ENCODE measurements at regions not wholly inside any gene's neighbourhood (a gene's known extent, or its start where the extent isn't known, plus 50 kb on each side); places are given as distances from the start of the nearest gene placed in this dataset.
"Not testable (repeated sequence)": the region's sequence is repeated elsewhere in the genome, so short reads cannot be mapped to it uniquely, and the experiment has no call there.

GRCh38 chr1:2851918-2852317 is 50.4 kb upstream of the TTC34 start:
- not testable (repeated sequence) for DNase-seq

GRCh38 chr1:2853711-2854110 is 52.2 kb upstream of the TTC34 start:
- no peak for DNase-seq

- no peak for DNase-seq
Measured at GRCh38 chr1:2854151-2854550, 52.7 kb upstream of the TTC34 start.

GRCh38 chr1:2854611-2855010 is 53.1 kb upstream of the TTC34 start:
- DNase-seq = no peak

- no peak for DNase-seq
Measured at GRCh38 chr1:2855206-2856065, 53.9 kb upstream of the TTC34 start.

- DNase-seq = no peak
Measured at GRCh38 chr1:2856066-2856390, 54.5 kb upstream of the TTC34 start.

- DNase-seq = no peak
Measured at GRCh38 chr1:2856676-2857375, 55.3 kb upstream of the TTC34 start.

- no peak for DNase-seq
Measured at GRCh38 chr1:2857521-2857920, 56.0 kb upstream of the TTC34 start.

GRCh38 chr1:2858676-2859075 is 57.2 kb upstream of the TTC34 start:
- no peak for DNase-seq

- DNase-seq = no peak
Measured at GRCh38 chr1:2859219-2859880, 57.9 kb upstream of the TTC34 start.

GRCh38 chr1:2859881-2860430 is 58.5 kb upstream of the TTC34 start:
- no peak for DNase-seq

- DNase-seq = no peak
Measured at GRCh38 chr1:2860476-2861142, 59.1 kb upstream of the TTC34 start.

- DNase-seq = no peak
Measured at GRCh38 chr1:2861143-2861987, 59.9 kb upstream of the TTC34 start.

GRCh38 chr1:2861988-2862813 is 60.7 kb upstream of the TTC34 start:
- no peak for DNase-seq

- no peak for DNase-seq
Measured at GRCh38 chr1:2862814-2863647, 61.5 kb upstream of the TTC34 start.

- no peak for DNase-seq
Measured at GRCh38 chr1:2863648-2863963, 62.1 kb upstream of the TTC34 start.

GRCh38 chr1:2864203-2864905 is 62.9 kb upstream of the TTC34 start:
- DNase-seq = no peak

GRCh38 chr1:2865000-2865399 is 63.5 kb upstream of the TTC34 start:
- no peak for DNase-seq

- DNase-seq = peak; percentile 50
Measured at GRCh38 chr1:2865571-2866421, 64.3 kb upstream of the TTC34 start.

Data from NCI-H1092 treated with DMSO at 0.1 percent for 48 hours (cell line).